Lower lobe of right lung (tissue), 2 donors: ENCODE measurements at regions not wholly inside any gene's neighbourhood (a gene's known extent, or its start where the extent isn't known, plus 50 kb on each side); places are given as distances from the start of the nearest gene placed in this dataset.

Experiments
- ATAC-seq, 2 donors: fragments of 200-7000 bp; cut with Tn5 transposase; one replicate each; pipeline ENCODE4 v1.9.1; 2020 to 2022; ENCODE audit warnings: mild to moderate bottlenecking in 2 of 2, moderate library complexity in 2 of 2
- DNase-seq: peaks from one replicate; pipeline ENCODE4 v3.0.0-alpha.2; 2020
- H3K27ac ChIP-seq: fragments of 200-600 bp; one replicate; pipeline ENCODE4 v1.8.0; 2022
- H3K27me3 ChIP-seq: fragments of 200-600 bp; one replicate; pipeline ENCODE4 v1.8.0; 2022; ENCODE audit warnings: low read depth
- H3K36me3 ChIP-seq: fragments of 200-600 bp; one replicate; pipeline ENCODE4 v1.8.0; 2022; ENCODE audit warnings: mild to moderate bottlenecking
- H3K4me1 ChIP-seq: fragments of 200-600 bp; one replicate; pipeline ENCODE4 v1.8.0; 2022
- H3K4me3 ChIP-seq: fragments of 200-600 bp; one replicate; pipeline ENCODE4 v1.8.0; 2022; ENCODE audit warnings: mild to moderate bottlenecking
- H3K9me3 ChIP-seq: fragments of 200-600 bp; one replicate; pipeline ENCODE4 v1.8.0; 2022
- intact Hi-C: fragments of 100-400 bp; cut with DNase I; formaldehyde crosslinking; loops from one replicate; pipeline ENCODE4 v1.11.0; 2022
- TF ChIP-seq, protein P1 (sequence below): fragments of 200-600 bp; IDR thresholded peaks from one replicate; pipeline ENCODE4 v1.8.0; 2022; ENCODE audit warnings: antibody characterized with exemption, mild to moderate bottlenecking
- donor health status: DM: no; HTN: yes; CAD: no; lungs with severe emphysema.

DNA sequence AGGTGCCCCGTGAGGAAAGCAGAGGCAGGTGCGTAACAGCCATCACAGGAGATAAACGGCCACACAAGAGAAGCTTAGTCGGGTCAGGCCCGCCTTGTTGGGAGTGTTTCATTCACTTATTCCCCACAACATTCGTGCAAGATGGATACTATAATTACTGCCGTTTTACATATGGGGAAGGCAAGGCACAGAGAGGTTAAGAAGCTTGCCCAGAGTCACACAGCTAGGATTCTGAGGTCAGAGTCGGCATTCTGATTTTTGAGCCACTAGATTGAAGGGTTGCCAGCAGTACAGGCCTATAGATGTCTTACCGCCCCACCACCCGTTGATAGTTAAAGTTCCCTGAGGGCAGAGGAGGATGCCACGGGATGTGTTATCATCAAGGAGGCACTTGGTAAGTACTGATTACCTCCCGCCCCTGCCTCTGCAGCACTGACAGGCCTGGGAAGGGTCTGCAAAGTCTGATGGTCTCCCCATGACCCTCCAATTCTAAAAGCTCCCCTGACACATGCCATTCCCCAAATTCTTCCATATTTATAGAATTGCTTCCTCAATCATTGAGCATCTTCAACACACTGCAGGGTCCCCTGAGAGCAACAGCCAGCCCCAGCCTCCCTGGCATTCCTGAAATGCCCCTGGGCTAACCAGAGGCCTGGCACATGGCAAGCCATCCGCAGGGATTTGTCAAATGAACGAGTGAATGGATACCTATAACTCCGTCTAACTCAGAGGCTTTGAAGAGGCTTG, 74.7 kb upstream of the CLDN14 start:
- intact Hi-C loops = no loop called here
- Histone ChIP-seq H3K36me3 (no peaks in the 10 kb centered on the region), H3K27me3 (peaks cover 2% of the 10 kb centered on the region), H3K9me3 (no peaks in the 10 kb centered on the region), H3K27ac (no peak overlapping the region), H3K4me1 (peaks cover 5% of the 10 kb centered on the region), H3K4me3 (no peak overlapping the region)
- ATAC-seq = no peak
- DNase-seq = no peak
- TF ChIP-seq, protein P1, sequence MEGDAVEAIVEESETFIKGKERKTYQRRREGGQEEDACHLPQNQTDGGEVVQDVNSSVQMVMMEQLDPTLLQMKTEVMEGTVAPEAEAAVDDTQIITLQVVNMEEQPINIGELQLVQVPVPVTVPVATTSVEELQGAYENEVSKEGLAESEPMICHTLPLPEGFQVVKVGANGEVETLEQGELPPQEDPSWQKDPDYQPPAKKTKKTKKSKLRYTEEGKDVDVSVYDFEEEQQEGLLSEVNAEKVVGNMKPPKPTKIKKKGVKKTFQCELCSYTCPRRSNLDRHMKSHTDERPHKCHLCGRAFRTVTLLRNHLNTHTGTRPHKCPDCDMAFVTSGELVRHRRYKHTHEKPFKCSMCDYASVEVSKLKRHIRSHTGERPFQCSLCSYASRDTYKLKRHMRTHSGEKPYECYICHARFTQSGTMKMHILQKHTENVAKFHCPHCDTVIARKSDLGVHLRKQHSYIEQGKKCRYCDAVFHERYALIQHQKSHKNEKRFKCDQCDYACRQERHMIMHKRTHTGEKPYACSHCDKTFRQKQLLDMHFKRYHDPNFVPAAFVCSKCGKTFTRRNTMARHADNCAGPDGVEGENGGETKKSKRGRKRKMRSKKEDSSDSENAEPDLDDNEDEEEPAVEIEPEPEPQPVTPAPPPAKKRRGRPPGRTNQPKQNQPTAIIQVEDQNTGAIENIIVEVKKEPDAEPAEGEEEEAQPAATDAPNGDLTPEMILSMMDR = no peak

DNA sequence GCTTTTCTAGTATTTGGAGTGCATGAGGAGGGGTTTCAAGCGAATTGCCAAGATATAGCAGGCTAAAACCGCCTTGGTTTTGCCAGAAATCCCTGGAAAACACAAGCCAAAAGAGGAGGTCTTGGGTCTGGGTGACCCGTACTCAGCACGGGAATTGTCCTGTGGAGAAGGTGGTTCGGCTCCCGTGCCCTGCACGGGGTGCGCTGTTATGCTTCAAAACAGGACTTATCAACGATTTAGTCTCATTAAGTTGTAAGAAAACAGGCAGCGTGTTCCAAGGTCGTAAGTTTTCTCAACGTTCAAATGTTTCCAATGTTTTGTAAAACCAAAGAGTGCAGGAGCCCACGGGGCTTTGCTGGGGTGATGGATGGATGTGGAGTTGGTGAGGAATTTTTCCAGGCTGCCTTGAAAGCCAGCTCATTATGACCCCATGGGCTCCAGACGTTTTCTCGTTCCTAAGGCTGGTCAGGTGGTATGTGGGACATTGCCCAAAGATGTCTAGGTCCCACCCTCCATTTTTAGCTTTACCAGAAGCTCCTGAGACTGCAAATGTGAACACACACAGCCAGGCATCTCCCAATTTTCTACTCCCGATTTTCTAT, 75.4 kb upstream of the CLDN14 start:
- intact Hi-C loops = no loop called here

DNA sequence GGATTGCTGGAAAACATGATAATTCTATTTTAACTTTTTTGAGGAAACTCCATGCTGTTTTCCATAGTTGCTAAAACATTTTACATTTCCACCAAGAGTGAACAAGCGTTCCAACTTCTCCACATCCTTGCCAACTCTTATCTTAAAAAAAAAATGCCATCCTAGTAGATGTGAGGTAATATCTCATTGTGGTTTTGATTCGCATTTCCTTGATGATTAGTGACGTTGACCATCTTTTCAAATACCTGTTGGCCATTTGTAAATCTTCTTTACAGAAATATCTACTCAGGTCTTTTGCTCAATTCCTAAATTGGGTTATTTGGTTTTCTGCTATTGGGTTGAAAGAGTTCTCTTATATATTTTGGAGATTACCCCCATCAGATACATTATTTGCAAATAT, 77.4 kb upstream of the CLDN14 start:
- Histone ChIP-seq H3K27ac (no peak overlapping the region), H3K36me3 (no peaks in the 10 kb centered on the region), H3K4me1 (no peaks in the 10 kb centered on the region), H3K27me3 (no peaks in the 10 kb centered on the region), H3K4me3 (no peak overlapping the region), H3K9me3 (no peaks in the 10 kb centered on the region)
- no peak for ATAC-seq
- DNase-seq = no peak
- intact Hi-C loops = no loop called here
- TF ChIP-seq, protein P1 = no peak

More for the DNA sequence above, 75.4 kb upstream of the CLDN14 start:
- Histone ChIP-seq H3K27me3 (no peaks in the 10 kb centered on the region), H3K4me3 (no peak overlapping the region), H3K27ac (no peak overlapping the region), H3K4me1 (peaks cover 5% of the 10 kb centered on the region), H3K9me3 (no peaks in the 10 kb centered on the region), H3K36me3 (no peaks in the 10 kb centered on the region)
- TF ChIP-seq, protein P1 = no peak
- DNase-seq = no peak
- ATAC-seq = no peak

DNA sequence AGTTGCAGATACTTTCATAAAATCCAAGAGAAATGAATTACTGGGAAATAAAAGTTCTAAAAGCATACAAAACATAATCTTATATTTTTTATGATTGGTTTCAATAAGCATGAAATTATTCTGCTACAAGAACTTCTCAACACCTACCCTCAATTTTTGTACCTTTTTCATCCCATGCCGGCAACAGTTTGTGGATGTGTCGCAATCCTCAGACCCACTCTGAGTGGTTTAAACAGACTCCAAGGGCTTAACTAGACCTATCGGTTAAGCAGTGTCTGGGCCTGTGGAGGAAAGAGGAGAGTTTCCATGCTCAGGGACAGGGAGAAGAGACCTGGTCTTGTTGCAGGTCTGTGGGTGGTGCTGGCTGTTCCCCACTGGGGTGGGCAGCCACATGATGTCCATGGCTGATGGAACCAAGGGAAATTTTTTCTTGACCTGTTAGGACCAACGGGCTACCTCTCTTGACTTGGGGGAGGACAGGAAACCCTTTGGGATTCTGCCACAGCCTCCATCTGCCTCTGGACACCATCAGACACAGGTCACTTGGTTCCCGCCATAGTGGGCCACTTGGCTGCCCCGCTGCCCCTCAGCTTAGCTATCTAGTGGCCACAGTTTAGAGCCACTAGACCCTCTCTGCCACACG, 81.1 kb upstream of the CLDN14 start:
- DNase-seq (no peak), ATAC-seq (no peak)
- H3K27ac ChIP-seq = no peak overlapping the region
- H3K4me1 ChIP-seq = no peaks in the 10 kb centered on the region
- H3K4me3 ChIP-seq = no peak overlapping the region
- TF ChIP-seq, protein P1 = no peak
- no peaks in the 10 kb centered on the region for H3K9me3 ChIP-seq
- intact Hi-C loops = no loop called here
- H3K27me3 ChIP-seq = peaks cover 6% of the 10 kb centered on the region
- H3K36me3 ChIP-seq = no peaks in the 10 kb centered on the region

DNA sequence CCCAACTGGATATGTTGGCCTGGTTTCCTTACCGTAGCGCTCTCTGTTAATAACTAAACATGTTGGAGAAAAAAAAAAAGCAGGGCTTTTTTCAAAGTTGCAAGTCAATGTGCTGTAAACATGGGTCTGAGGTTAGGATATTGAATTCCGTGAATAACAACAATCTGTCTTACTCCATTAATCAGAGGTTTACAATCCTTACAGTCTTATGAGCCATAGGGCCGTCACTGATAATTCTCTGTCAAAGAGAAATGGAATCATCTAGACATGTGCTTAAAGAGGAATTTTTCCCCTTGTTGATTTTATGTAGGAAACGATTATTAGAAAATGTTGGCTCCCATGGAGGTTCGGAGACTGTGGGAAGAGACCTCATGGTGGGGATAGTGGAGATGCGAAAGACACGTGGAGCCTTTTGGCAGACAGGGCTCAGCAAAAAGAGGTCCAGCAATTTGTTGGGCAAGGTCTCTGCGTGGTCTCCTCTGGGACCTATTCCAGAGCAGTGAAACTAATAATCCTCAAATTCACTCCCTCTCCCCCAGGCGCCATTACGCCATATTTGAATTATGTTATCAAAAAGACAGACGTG, 83.5 kb upstream of the CLDN14 start:
- DNase-seq (no peak), ATAC-seq (no peak)
- intact Hi-C loops = no loop called here
- TF ChIP-seq, protein P1 = no peak
- Histone ChIP-seq H3K4me1 (no peaks in the 10 kb centered on the region), H3K27me3 (peaks cover 6% of the 10 kb centered on the region), H3K27ac (no peak overlapping the region), H3K36me3 (no peaks in the 10 kb centered on the region), H3K9me3 (no peaks in the 10 kb centered on the region), H3K4me3 (no peak overlapping the region)
